Pancreas (tissue), 10 donors: ENCODE measurements at regions not wholly inside any gene's neighbourhood (a gene's known extent, or its start where the extent isn't known, plus 50 kb on each side); places are given as distances from the start of the nearest gene placed in this dataset.
A peak's percentile ranks its signal among the peaks of the same experiment; 100 is the strongest.

Experiments used
- ATAC-seq, 4 donors: fragments of 200-7000 bp; cut with Tn5 transposase; one replicate each; pipeline versions ENCODE4 v1.8.0 to v1.9.1; 2020; ENCODE audit warnings: mild to moderate bottlenecking in 4 of 4, moderate library complexity in 4 of 4
- DNase-seq, 6 donors: peaks; one replicate each; pipeline ENCODE4 v3.0.0-alpha.2; 2020
- FAIRE-seq: peaks from 2 replicates; lab custom pipeline; 2012; peaks lifted over from hg19 to GRCh38; lab: Jason Lieb, UNC
- H3K27ac ChIP-seq, 4 donors: fragments of 200-600 bp; sonication (generic); 1 replicate in 3 of 4; 2 replicates in 1 of 4; pipeline versions ENCODE4 v1.5.0 to v1.8.0; 2020
- H3K27me3 ChIP-seq, 4 donors: fragments of 200-600 bp; one replicate each; pipeline ENCODE4 v1.8.0; 2021
- H3K36me3 ChIP-seq, 3 donors: fragments of 200-600 bp; sonication (generic) in 1 of 3; one replicate each; pipeline versions ENCODE4 v1.5.0 to v1.8.0; 2020 to 2021
- H3K4me1 ChIP-seq, 3 donors: fragments of 200-600 bp; one replicate each; pipeline ENCODE4 v1.8.0; 2021
- H3K4me3 ChIP-seq, 4 donors: fragments of 200-600 bp; sonication (generic) in 2 of 4; one replicate each; pipeline versions ENCODE4 v1.5.0 to v1.8.0; 2020 to 2021
- H3K9me3 ChIP-seq, 4 donors: fragments of 200-600 bp; one replicate each; pipeline ENCODE4 v1.8.0; 2021
- WGBS, 2 donors: extraction: QIAGEN DNeasy Blood & Tissue Kit; methylation state at CpG; one replicate each; pipeline ENCODE4 v1.1.7; 2013; 5-methylcytosine and 5-hydroxymethylcytosine counted together
- intact Hi-C, 3 donors: fragments of 100-400 bp; cut with DNase I; formaldehyde crosslinking; loops; one replicate each; pipeline versions ENCODE4 v1.11.1 to v1.14.2; 2022
- TF ChIP-seq, protein P1 (sequence below), 4 donors: fragments of 200-600 bp; sonication (generic) in 3 of 4; IDR thresholded peaks; one replicate each; pipeline versions ENCODE4 v1.5.0 to v1.8.0; 2021; ENCODE audit warnings: antibody characterized with exemption in 4 of 4
- donor health status: healthy with polysubstance abuse.
- donor health status: DM: no; HTN: no; CAD: no; lungs with moderate emphysema.
- donor health status: DM: no; HTN: no; CAD: no.
- donor health status: control.
- donor health status: control.
- donor health status: Bipolar disorder and iron deficiency.
- donor health status: DM: yes; HTN: yes; CAD: no.
- donor health status: DM: no; HTN: no; CAD: no.
- donor health status: DM: no; HTN: no; CAD: no.
- donor health status: DM: yes; HTN: yes; CAD: no.

DNA sequence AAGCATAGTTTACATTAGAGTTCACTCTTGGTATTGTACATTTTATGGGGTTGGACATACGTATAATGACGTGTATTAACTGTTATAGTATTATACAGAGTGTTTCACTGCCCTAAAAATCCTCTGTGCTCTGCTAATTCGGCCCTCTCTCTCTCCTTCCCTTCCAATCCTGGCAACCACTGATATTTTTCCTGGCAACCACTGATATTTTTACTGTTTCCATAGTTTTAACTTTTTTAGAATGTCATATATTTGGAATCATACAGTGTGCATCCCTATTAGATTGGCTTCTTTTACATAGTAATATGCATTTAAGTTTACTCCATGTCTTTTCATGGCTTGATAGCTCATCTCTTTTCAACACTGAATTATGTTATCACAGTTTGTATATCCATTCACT is 526.7 kb downstream of the RIT2 start:
- FAIRE-seq (no peak), ATAC-seq (no peak), DNase-seq (no peak)
- Histone ChIP-seq H3K27ac (no peak overlapping the region), H3K9me3 (no peaks in the 10 kb centered on the region), H3K27me3 (no peaks in the 10 kb centered on the region), H3K4me1 (no peaks in the 10 kb centered on the region), H3K36me3 (no peaks in the 10 kb centered on the region), H3K4me3 (no peak overlapping the region)
- TF ChIP-seq, protein P1, sequence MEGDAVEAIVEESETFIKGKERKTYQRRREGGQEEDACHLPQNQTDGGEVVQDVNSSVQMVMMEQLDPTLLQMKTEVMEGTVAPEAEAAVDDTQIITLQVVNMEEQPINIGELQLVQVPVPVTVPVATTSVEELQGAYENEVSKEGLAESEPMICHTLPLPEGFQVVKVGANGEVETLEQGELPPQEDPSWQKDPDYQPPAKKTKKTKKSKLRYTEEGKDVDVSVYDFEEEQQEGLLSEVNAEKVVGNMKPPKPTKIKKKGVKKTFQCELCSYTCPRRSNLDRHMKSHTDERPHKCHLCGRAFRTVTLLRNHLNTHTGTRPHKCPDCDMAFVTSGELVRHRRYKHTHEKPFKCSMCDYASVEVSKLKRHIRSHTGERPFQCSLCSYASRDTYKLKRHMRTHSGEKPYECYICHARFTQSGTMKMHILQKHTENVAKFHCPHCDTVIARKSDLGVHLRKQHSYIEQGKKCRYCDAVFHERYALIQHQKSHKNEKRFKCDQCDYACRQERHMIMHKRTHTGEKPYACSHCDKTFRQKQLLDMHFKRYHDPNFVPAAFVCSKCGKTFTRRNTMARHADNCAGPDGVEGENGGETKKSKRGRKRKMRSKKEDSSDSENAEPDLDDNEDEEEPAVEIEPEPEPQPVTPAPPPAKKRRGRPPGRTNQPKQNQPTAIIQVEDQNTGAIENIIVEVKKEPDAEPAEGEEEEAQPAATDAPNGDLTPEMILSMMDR (IDR thresholded peaks at IDR 0.05) = no peak
- 44 to 58% methylated on average over 3 of the region's 3 CpGs for WGBS, 2 donors
- intact Hi-C loops = no loop called here

DNA sequence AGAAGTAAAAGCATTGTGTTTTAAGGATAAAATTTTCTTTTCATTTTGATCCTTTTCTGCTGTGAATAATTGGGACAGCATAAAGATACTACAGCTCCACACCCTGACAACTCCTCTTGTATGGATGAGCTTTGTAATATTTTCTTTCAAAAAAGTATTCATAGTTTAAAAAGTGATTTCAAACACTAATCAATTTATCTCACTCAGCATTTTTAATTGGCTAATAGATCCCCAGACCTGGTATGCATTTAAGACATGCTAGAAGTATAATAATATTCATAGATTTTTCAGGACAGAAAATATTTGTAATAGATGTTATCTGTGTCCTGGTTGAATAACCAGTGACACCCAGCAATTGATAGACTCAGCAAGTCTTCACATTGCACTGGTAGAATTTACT is 510.7 kb downstream of the RIT2 start:
- intact Hi-C loops = no loop called here
- DNase-seq (no peak), FAIRE-seq (no peak), ATAC-seq (no peak)
- H3K4me1 ChIP-seq = no peaks in the 10 kb centered on the region
- no peaks in the 10 kb centered on the region for H3K36me3 ChIP-seq
- TF ChIP-seq, protein P1 (IDR thresholded peaks at IDR 0.05) = no peak
- H3K27ac ChIP-seq = no peak overlapping the region
- H3K27me3 ChIP-seq = no peaks in the 10 kb centered on the region
- no peak overlapping the region for H3K4me3 ChIP-seq
- no peaks in the 10 kb centered on the region for H3K9me3 ChIP-seq

DNA sequence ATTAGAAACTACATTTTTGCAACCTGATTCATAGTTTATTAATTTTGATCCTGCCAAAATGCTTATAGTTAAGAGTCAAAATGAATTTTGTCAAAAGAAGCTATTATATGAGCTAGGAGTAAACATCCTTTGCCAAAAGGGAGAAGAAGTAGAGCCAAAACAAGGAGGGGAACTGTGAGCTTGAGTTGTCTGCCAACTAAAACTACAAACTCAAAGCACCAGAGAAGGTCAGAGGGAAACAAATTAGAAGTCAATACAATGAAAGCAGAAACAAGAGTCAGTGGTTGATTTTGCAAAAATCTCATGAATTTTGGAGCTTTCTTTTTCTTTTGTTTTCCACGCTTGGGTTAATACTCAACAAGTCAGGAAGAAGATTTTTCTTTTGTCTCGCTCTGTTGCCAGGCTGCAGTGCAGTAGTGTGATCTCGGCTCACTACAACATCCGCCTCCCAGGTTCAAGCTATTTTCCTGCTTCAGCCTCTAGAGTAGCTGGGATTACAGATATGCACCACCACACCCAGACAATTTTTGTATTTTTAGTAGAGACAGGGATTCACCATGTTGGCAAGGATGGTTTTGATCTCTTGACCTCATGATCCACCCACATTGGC is 508.5 kb downstream of the RIT2 start:
- FAIRE-seq = no peak
- Histone ChIP-seq H3K4me1 (no peaks in the 10 kb centered on the region), H3K4me3 (no peak overlapping the region), H3K9me3 (no peaks in the 10 kb centered on the region), H3K27ac (no peak overlapping the region), H3K36me3 (no peaks in the 10 kb centered on the region), H3K27me3 (no peaks in the 10 kb centered on the region)
- 71 to 81% methylated on average over 4 of the region's 4 CpGs for WGBS, 2 donors
- no peak for DNase-seq
- TF ChIP-seq, protein P1 (IDR thresholded peaks at IDR 0.05) = no peak
- peak in 1 of 4 donors; percentile 60 for ATAC-seq
- intact Hi-C loops = no loop called here

DNA sequence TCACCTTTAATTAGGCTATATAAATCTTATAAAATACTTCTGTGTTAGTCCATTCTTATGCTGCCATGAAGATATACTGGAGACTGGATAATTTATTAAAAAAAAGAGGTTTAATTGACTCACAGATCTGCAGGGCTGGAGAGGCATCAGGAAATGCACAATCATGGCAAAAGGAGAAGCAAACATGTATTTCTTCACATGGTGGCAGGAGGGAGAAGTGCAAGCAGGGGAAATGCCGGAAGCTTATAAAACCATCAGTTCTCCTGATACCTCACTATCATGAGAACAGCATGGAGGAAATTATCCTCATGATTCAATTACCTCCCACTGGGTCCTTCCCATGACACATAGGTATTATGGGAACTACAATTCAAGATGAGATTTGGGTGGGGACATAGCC is 504.4 kb downstream of the RIT2 start:
- Histone ChIP-seq H3K4me3 (no peak overlapping the region), H3K27me3 (no peaks in the 10 kb centered on the region), H3K4me1 (no peaks in the 10 kb centered on the region), H3K27ac (no peak overlapping the region), H3K9me3 (no peaks in the 10 kb centered on the region), H3K36me3 (no peaks in the 10 kb centered on the region)
- WGBS, 2 donors = 91% methylated on average over 1 of the region's 1 CpG
- TF ChIP-seq, protein P1 (IDR thresholded peaks at IDR 0.05) = no peak
- ATAC-seq = no peak
- intact Hi-C loops = no loop called here
- FAIRE-seq = no peak
- no peak for DNase-seq

DNA sequence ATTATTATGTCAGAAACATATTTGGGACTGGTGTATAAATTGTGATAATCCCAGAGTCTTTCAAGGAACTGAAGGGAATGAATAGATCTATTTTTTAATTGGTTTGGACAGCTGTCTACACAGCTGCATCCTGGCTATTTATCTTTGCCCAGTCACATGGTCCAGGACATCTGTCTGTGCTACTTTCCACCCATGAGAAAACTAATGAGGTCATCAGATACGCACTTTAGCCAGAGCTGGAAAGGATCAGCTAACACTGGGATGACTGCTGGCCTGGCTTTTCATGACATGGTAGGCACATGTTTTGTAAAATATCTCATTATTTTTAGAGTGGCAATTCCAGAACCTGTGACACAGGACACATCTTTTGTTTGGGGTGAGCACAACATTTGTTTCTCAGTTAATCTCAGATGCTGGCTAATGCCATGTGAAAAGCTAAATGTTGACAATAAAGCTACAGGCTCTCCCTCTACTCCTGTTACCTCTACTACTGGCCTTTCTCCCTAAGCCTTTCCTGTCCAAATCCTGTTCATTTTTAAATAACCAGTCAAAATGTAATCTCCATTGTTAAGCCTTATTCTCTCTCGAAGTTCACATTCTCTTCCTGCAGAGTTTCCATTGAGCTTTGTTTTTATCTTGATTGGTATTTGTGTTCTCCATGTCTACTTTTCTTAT is 500.7 kb downstream of the RIT2 start:
- Histone ChIP-seq H3K36me3 (no peaks in the 10 kb centered on the region), H3K27me3 (no peaks in the 10 kb centered on the region), H3K9me3 (no peaks in the 10 kb centered on the region), H3K4me3 (no peak overlapping the region), H3K27ac (no peak overlapping the region), H3K4me1 (no peaks in the 10 kb centered on the region)
- no peak for FAIRE-seq
- ATAC-seq = peak in 2 of 4 donors; percentile 71 to 87
- intact Hi-C loops = no loop called here
- 38% methylated on average over 2 of the region's 2 CpGs for WGBS, 2 donors
- no peak for DNase-seq
- TF ChIP-seq, protein P1 (IDR thresholded peaks at IDR 0.05) = no peak
